ENCODE measurements at regions not wholly inside any gene's neighbourhood (a gene's known extent, or its start where the extent isn't known, plus 50 kb on each side); places are given as distances from the start of the nearest gene placed in this dataset.

DNA sequence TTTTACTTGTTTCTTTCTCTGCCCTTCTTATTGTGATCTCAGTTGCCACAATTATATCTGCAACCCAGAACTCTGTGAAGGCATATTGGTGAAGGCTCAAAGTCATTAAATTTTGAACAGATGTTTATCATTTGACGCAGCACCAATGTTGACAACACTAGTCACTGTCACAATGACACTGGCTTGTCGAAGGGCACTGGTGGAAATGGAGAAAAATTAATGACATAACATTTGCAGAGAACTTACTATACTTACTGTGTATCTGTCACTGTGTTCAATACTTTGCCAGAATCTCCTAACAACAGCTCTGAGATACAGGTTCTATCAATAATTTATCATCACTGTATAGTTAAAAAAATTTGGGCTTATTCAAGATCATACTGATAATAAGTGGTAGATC is 1213.7 kb downstream of the NCAM2 start:
- TF ChIP-seq, protein P1, sequence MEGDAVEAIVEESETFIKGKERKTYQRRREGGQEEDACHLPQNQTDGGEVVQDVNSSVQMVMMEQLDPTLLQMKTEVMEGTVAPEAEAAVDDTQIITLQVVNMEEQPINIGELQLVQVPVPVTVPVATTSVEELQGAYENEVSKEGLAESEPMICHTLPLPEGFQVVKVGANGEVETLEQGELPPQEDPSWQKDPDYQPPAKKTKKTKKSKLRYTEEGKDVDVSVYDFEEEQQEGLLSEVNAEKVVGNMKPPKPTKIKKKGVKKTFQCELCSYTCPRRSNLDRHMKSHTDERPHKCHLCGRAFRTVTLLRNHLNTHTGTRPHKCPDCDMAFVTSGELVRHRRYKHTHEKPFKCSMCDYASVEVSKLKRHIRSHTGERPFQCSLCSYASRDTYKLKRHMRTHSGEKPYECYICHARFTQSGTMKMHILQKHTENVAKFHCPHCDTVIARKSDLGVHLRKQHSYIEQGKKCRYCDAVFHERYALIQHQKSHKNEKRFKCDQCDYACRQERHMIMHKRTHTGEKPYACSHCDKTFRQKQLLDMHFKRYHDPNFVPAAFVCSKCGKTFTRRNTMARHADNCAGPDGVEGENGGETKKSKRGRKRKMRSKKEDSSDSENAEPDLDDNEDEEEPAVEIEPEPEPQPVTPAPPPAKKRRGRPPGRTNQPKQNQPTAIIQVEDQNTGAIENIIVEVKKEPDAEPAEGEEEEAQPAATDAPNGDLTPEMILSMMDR (IDR thresholded peaks at IDR 0.05), result no peak
- TF ChIP-seq BHLHE40 (IDR thresholded peaks at IDR 0.05; ENCODE audit: low read depth, low read length), result no peak
